HG03571 (cell line): ENCODE measurements at regions not wholly inside any gene's neighbourhood (a gene's known extent, or its start where the extent isn't known, plus 50 kb on each side); places are given as distances from the start of the nearest gene placed in this dataset.
"Not testable (repeated sequence)": the region's sequence is repeated elsewhere in the genome, so short reads cannot be mapped to it uniquely, and the experiment has no call there.

Source experiments
- ATAC-seq: cut with Tn5 transposase; IDR thresholded peaks from one replicate; pipeline ENCODE4 v1.9.1; 2021; ENCODE audit not compliant: unreplicated experiment

- ATAC-seq = no peak
Measured at GRCh38 chr2:221929259-221929658, 357.2 kb upstream of the EPHA4 start.

- ATAC-seq = no peak
Measured at GRCh38 chr2:221926327-221926726, 354.2 kb upstream of the EPHA4 start.

- no peak for ATAC-seq
Measured at GRCh38 chr2:221924576-221924975, 352.5 kb upstream of the EPHA4 start.

GRCh38 chr2:221915926-221916325, 343.8 kb upstream of the EPHA4 start:
- ATAC-seq = no peak

GRCh38 chr2:221914334-221914880, 342.3 kb upstream of the EPHA4 start:
- ATAC-seq = no peak

- no peak for ATAC-seq
Measured at GRCh38 chr2:221911890-221912289, 339.8 kb upstream of the EPHA4 start.

- no peak for ATAC-seq
Measured at GRCh38 chr2:221911321-221911720, 339.2 kb upstream of the EPHA4 start.

GRCh38 chr2:221908518-221908917, 336.4 kb upstream of the EPHA4 start:
- no peak for ATAC-seq

GRCh38 chr2:221897718-221898117, 325.6 kb upstream of the EPHA4 start:
- ATAC-seq = no peak

- no peak for ATAC-seq
Measured at GRCh38 chr2:221896505-221897151, 324.5 kb upstream of the EPHA4 start.

- ATAC-seq = no peak
Measured at GRCh38 chr2:221895366-221896121, 323.4 kb upstream of the EPHA4 start.

GRCh38 chr2:221893501-221893900, 321.4 kb upstream of the EPHA4 start:
- ATAC-seq = no peak

GRCh38 chr2:221892006-221892405, 319.9 kb upstream of the EPHA4 start:
- ATAC-seq = not testable (repeated sequence)

GRCh38 chr2:221883976-221884375, 311.9 kb upstream of the EPHA4 start:
- no peak for ATAC-seq

- no peak for ATAC-seq
Measured at GRCh38 chr2:221876016-221876415, 303.9 kb upstream of the EPHA4 start.

- no peak for ATAC-seq
Measured at GRCh38 chr2:221874444-221874843, 302.3 kb upstream of the EPHA4 start.

- no peak for ATAC-seq
Measured at GRCh38 chr2:221857719-221858118, 285.6 kb upstream of the EPHA4 start.

GRCh38 chr2:221853297-221853696, 281.2 kb upstream of the EPHA4 start:
- ATAC-seq = no peak

- no peak for ATAC-seq
Measured at GRCh38 chr2:221851531-221852045, 279.5 kb upstream of the EPHA4 start.

- ATAC-seq = no peak
Measured at GRCh38 chr2:221850076-221850475, 278.0 kb upstream of the EPHA4 start.

- ATAC-seq = no peak
Measured at GRCh38 chr2:221848286-221848685, 276.2 kb upstream of the EPHA4 start.

- no peak for ATAC-seq
Measured at GRCh38 chr2:221845021-221845365, 272.9 kb upstream of the EPHA4 start.
